Esophagus squamous epithelium (tissue), 5 donors: ENCODE measurements at regions not wholly inside any gene's neighbourhood (a gene's known extent, or its start where the extent isn't known, plus 50 kb on each side); places are given as distances from the start of the nearest gene placed in this dataset.
A peak's percentile ranks its signal among the peaks of the same experiment; 100 is the strongest.

ENCODE experiments used
- DNase-seq: peaks from one replicate; lab custom pipeline; 2025; lab: John Stamatoyannopoulos, UW
- H3K27ac ChIP-seq, 4 donors: fragments of 200-600 bp; sonication (generic); one replicate each; pipeline ENCODE4 v1.5.1; 2016 to 2019; ENCODE audit warnings: mild to moderate bottlenecking in 1 of 4
- H3K27me3 ChIP-seq, 4 donors: fragments of 200-600 bp; sonication (generic); 1 replicate in 3 of 4; 2 replicates in 1 of 4; pipeline versions ENCODE4 v1.5.1 to v1.6.0; 2017 to 2021; ENCODE audit warnings: antibody characterized with exemption in 1 of 4
- H3K36me3 ChIP-seq, 3 donors: fragments of 200-600 bp; sonication (generic); one replicate each; pipeline ENCODE4 v1.5.1; 2016 to 2019
- H3K4me1 ChIP-seq, 3 donors: fragments of 200-600 bp; sonication (generic); one replicate each; pipeline ENCODE4 v1.5.1; 2017 to 2019
- H3K4me3 ChIP-seq, 4 donors: fragments of 200-600 bp; sonication (generic); 1 replicate in 3 of 4; 2 replicates in 1 of 4; pipeline ENCODE4 v1.5.1; 2016 to 2019; ENCODE audit warnings: mild to moderate bottlenecking in 2 of 4, moderate library complexity in 1 of 4
- H3K9me3 ChIP-seq, 3 donors: fragments of 200-600 bp; sonication (generic); one replicate each; pipeline ENCODE4 v1.5.1; 2016 to 2019
- CTCF ChIP-seq, 6 experiments: fragments of 450-650 bp in 4 of 6; fragments of 200-600 bp in 2 of 6; sonication (generic) in 2 of 6; IDR thresholded peaks; one replicate each; pipeline ENCODE4 v1.5.1; 2016 to 2019; ENCODE audit warnings: antibody characterized with exemption in 6 of 6, mild to moderate bottlenecking in 4 of 6, moderate library complexity in 4 of 6
- POLR2A ChIP-seq, 4 donors: fragments of 450-650 bp; IDR thresholded peaks; one replicate each; pipeline ENCODE4 v1.6.1; 2017; ENCODE audit warnings: antibody characterized with exemption in 4 of 4, mild to moderate bottlenecking in 4 of 4, moderate library complexity in 3 of 4
- WGBS, 2 donors: methylation state at CpG; one replicate each; pipeline ENCODE4 v1.1.5; 2018; 5-methylcytosine and 5-hydroxymethylcytosine counted together
- intact Hi-C: fragments of 100-400 bp; cut with DNase I; formaldehyde crosslinking; loops from one replicate; pipeline ENCODE4 v1.15.0; 2022
- donor health status: DM: yes; HTN: yes; CAD: no.

DNA sequence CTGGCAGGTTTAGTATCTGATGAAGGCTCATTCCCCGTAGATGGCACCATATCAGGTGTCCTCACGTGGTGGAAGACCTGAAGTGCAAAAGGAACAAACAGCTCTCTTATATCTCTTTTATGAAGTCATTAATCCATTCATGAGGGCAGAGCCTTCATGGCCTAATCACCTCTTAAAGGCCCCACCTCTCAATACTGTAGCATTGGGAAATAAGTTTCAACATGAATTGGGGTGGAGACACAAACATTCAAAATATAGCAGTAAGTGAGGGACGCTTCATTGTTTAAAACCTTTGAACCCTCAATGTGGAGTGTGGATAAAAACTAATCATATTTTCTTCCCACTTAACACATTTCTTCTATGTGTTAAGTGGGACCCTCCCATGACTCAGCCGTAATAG lies 489.4 kb upstream of the WWC1 start:
- Histone ChIP-seq H3K4me3 (no peak overlapping the region), H3K27ac (no peak overlapping the region), H3K9me3 (no peaks in the 10 kb centered on the region), H3K36me3 (no peaks in the 10 kb centered on the region), H3K27me3 (no peaks in the 10 kb centered on the region), H3K4me1 (peaks cover 0 to 27% (median 4%) of the 10 kb centered on the region in 3 donors)
- intact Hi-C loops, result no loop called here
- TF ChIP-seq POLR2A (IDR thresholded peaks at IDR 0.05), result no peak
- TF ChIP-seq CTCF (IDR thresholded peaks at IDR 0.05), result no peak
- DNase-seq, result no peak
- WGBS, 2 donors, result 65 to 70% methylated on average over 4 of the region's 4 CpGs

- H3K36me3 ChIP-seq, result no peaks in the 10 kb centered on the region
- no peak overlapping the region for H3K27ac ChIP-seq
- WGBS, 2 donors, result 24 to 31% methylated on average over 2 of the region's 2 CpGs
- TF ChIP-seq POLR2A (IDR thresholded peaks at IDR 0.05) (no peak), CTCF (IDR thresholded peaks at IDR 0.05) (no peak)
- H3K4me3 ChIP-seq, result no peak overlapping the region
- intact Hi-C loops, result no loop called here
- peaks cover 0 to 27% (median 4%) of the 10 kb centered on the region in 3 donors for H3K4me1 ChIP-seq
- DNase-seq, result no peak
- no peaks in the 10 kb centered on the region for H3K27me3 ChIP-seq
- no peaks in the 10 kb centered on the region for H3K9me3 ChIP-seq
Measured at GRCh38 chr5:167802755-167803431, 488.6 kb upstream of the WWC1 start.

DNA sequence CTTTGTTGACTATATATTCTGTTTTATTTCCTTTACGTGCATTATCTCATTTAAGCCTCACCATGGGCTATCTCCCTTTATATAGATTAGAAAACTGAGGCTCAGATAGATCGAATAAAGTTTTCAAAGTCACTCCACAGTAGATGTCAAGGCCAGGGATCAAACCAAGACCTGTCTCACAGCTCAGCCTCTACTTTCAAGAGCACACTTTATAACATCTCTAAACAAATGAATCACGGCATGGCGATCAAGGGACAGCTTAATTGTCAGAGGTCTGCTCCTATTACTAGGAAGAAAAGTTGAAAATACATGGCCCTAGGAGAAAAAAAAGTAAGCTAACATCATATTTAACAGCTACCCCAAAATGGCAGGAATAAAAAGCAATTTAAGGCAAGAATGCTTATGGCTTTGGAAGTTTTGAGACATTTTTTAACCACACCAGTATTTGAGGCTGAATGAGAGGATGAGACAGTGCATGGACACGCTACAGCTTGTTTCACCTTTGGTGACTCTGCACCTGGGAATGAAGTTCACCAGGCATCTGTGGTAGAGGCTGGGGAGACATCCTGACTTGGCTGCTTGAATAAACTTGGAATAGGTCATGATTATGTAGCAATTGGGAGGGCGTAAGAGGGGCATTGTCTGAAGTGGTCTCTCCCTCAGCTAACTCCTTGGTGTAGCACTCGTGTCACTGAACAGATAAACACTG lies 486.8 kb upstream of the WWC1 start:
- 43 to 67% methylated on average over 7 of the region's 7 CpGs for WGBS, 2 donors
- H3K4me1 ChIP-seq, result peaks cover 0 to 27% (median 0%) of the 10 kb centered on the region in 3 donors
- H3K9me3 ChIP-seq, result no peaks in the 10 kb centered on the region
- H3K27me3 ChIP-seq, result no peaks in the 10 kb centered on the region
- no peaks in the 10 kb centered on the region for H3K36me3 ChIP-seq
- DNase-seq, result no peak
- intact Hi-C loops, result no loop called here
- H3K4me3 ChIP-seq, result no peak overlapping the region
- TF ChIP-seq POLR2A (IDR thresholded peaks at IDR 0.05) (no peak), CTCF (IDR thresholded peaks at IDR 0.05) (no peak)
- peak overlapping the region in 3 of 4 donors; percentile 20 to 64 (median 63) for H3K27ac ChIP-seq

DNA sequence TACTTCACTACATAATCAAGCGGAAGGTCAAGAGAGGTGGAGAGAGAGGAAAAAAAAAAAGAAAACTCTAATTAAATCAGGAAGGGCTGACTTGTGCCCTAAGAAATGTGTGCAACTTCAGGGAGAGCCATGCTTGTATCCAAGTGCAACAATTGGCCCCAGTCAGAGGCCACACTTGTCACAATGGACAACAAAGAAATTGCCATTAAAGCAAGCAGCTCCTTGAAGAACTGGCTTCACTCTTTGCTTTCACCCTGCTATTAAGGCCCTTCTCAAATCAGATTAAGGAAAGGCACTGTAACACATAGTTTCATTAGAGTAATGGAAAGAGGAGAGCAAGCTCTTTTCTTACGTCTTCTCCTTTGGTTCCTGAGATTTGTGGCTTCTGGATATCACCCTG lies 480.9 kb upstream of the WWC1 start:
- peaks cover 0 to 1% (median 0%) of the 10 kb centered on the region in 3 donors for H3K4me1 ChIP-seq
- H3K4me3 ChIP-seq, result no peak overlapping the region
- H3K27me3 ChIP-seq, result no peaks in the 10 kb centered on the region
- no peak for DNase-seq
- TF ChIP-seq POLR2A (IDR thresholded peaks at IDR 0.05) (no peak), CTCF (IDR thresholded peaks at IDR 0.05) (no peak)
- H3K36me3 ChIP-seq, result no peaks in the 10 kb centered on the region
- H3K27ac ChIP-seq, result no peak overlapping the region
- intact Hi-C loops, result no loop called here
- H3K9me3 ChIP-seq, result no peaks in the 10 kb centered on the region
- 80 to 86% methylated on average over 2 of the region's 2 CpGs for WGBS, 2 donors

DNA sequence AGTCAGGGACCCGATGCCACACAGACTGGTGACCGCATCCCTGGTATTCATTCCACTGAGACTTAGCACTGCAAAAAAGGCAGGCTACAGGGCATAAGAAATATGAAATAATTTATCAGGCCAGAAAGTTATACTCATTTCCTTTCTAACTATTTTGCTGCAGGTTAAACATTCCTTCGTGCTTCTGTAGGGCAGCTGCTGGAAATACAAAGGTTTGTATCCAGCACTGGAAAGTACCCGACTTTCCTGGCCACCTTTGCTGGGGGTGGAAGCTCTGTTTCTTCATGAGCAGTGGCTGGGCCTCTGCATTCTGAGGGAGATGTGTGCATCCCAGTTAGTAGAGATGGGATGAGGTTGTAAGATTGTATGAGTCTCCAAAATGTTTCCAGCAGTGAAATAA lies 478.6 kb upstream of the WWC1 start:
- Histone ChIP-seq H3K27me3 (no peaks in the 10 kb centered on the region), H3K27ac (no peak overlapping the region), H3K36me3 (no peaks in the 10 kb centered on the region), H3K4me3 (no peak overlapping the region), H3K9me3 (no peaks in the 10 kb centered on the region), H3K4me1 (peaks cover 0 to 22% (median 3%) of the 10 kb centered on the region in 3 donors)
- no peak for DNase-seq
- TF ChIP-seq POLR2A (IDR thresholded peaks at IDR 0.05) (no peak), CTCF (IDR thresholded peaks at IDR 0.05) (no peak)
- intact Hi-C loops, result no loop called here
- WGBS, 2 donors, result 66 to 79% methylated on average over 3 to 4 of the region's 4 CpGs
